ENCODE measurements at regions not wholly inside any gene's neighbourhood (a gene's known extent, or its start where the extent isn't known, plus 50 kb on each side); places are given as distances from the start of the nearest gene placed in this dataset.

GRCh38 chr18:76673281-76674185 is 148.8 kb upstream of the ZNF236 start:
- H3K27ac Mint-ChIP-seq (ENCODE audit: unreplicated experiment), result no peak overlapping the region
- H3K36me3 Mint-ChIP-seq (ENCODE audit: low read depth), result no peaks in the 10 kb centered on the region
- peaks cover 7% of the 10 kb centered on the region for H3K27me3 Mint-ChIP-seq (ENCODE audit: low read depth)
- TF ChIP-seq CTCF (IDR thresholded peaks at IDR 0.05), result no peak
- DNase-seq (ENCODE audit: low spot score), result no peak
- H3K9me3 Mint-ChIP-seq (ENCODE audit: low read depth), result no peaks in the 10 kb centered on the region
- no peak overlapping the region for H3K4me3 Mint-ChIP-seq (ENCODE audit: unreplicated experiment)
- H3K4me1 Mint-ChIP-seq (ENCODE audit: low read depth), result no peaks in the 10 kb centered on the region

- peaks cover 2% of the 10 kb centered on the region for H3K27me3 Mint-ChIP-seq (ENCODE audit: low read depth)
- no peak for TF ChIP-seq CTCF (IDR thresholded peaks at IDR 0.05)
- no peaks in the 10 kb centered on the region for H3K9me3 Mint-ChIP-seq (ENCODE audit: low read depth)
- H3K4me1 Mint-ChIP-seq (ENCODE audit: low read depth), result no peaks in the 10 kb centered on the region
- DNase-seq (ENCODE audit: low spot score), result no peak
- H3K27ac Mint-ChIP-seq (ENCODE audit: unreplicated experiment), result no peak overlapping the region
- no peaks in the 10 kb centered on the region for H3K36me3 Mint-ChIP-seq (ENCODE audit: low read depth)
- no peak overlapping the region for H3K4me3 Mint-ChIP-seq (ENCODE audit: unreplicated experiment)
Measured at GRCh38 chr18:76672627-76673026, 149.7 kb upstream of the ZNF236 start.

GRCh38 chr18:76670564-76671288 is 151.6 kb upstream of the ZNF236 start:
- H3K9me3 Mint-ChIP-seq (ENCODE audit: low read depth), result no peaks in the 10 kb centered on the region
- no peaks in the 10 kb centered on the region for H3K36me3 Mint-ChIP-seq (ENCODE audit: low read depth)
- no peak overlapping the region for H3K4me3 Mint-ChIP-seq (ENCODE audit: unreplicated experiment)
- TF ChIP-seq CTCF (IDR thresholded peaks at IDR 0.05), result no peak
- no peak for DNase-seq (ENCODE audit: low spot score)
- no peaks in the 10 kb centered on the region for H3K4me1 Mint-ChIP-seq (ENCODE audit: low read depth)
- H3K27ac Mint-ChIP-seq (ENCODE audit: unreplicated experiment), result no peak overlapping the region
- peaks cover 6% of the 10 kb centered on the region for H3K27me3 Mint-ChIP-seq (ENCODE audit: low read depth)

- DNase-seq (ENCODE audit: low spot score), result no peak
- Mint-ChIP-seq H3K27ac (ENCODE audit: unreplicated experiment) (no peak overlapping the region), H3K36me3 (ENCODE audit: low read depth) (no peaks in the 10 kb centered on the region), H3K4me3 (ENCODE audit: unreplicated experiment) (no peak overlapping the region), H3K4me1 (ENCODE audit: low read depth) (no peaks in the 10 kb centered on the region), H3K27me3 (ENCODE audit: low read depth) (peaks cover 8% of the 10 kb centered on the region), H3K9me3 (ENCODE audit: low read depth) (no peaks in the 10 kb centered on the region)
- TF ChIP-seq CTCF (IDR thresholded peaks at IDR 0.05), result no peak
Measured at GRCh38 chr18:76668546-76668945, 153.8 kb upstream of the ZNF236 start.

GRCh38 chr18:76668119-76668518 is 154.2 kb upstream of the ZNF236 start:
- no peak overlapping the region for H3K4me3 Mint-ChIP-seq (ENCODE audit: unreplicated experiment)
- H3K4me1 Mint-ChIP-seq (ENCODE audit: low read depth), result no peaks in the 10 kb centered on the region
- peaks cover 8% of the 10 kb centered on the region for H3K27me3 Mint-ChIP-seq (ENCODE audit: low read depth)
- DNase-seq (ENCODE audit: low spot score), result no peak
- no peak for TF ChIP-seq CTCF (IDR thresholded peaks at IDR 0.05)
- H3K27ac Mint-ChIP-seq (ENCODE audit: unreplicated experiment), result no peak overlapping the region
- no peaks in the 10 kb centered on the region for H3K9me3 Mint-ChIP-seq (ENCODE audit: low read depth)
- no peaks in the 10 kb centered on the region for H3K36me3 Mint-ChIP-seq (ENCODE audit: low read depth)
